CD4-positive, alpha-beta T cell (primary cell): ENCODE measurements at regions not wholly inside any gene's neighbourhood (a gene's known extent, or its start where the extent isn't known, plus 50 kb on each side); places are given as distances from the start of the nearest gene placed in this dataset.
A peak's percentile ranks its signal among the peaks of the same experiment; 100 is the strongest.

Source experiments
- ATAC-seq: fragments of 200-7000 bp; cut with Tn5 transposase; one replicate; pipeline ENCODE4 v1.10.0; 2022; ENCODE audit warnings: mild to moderate bottlenecking; ENCODE audit not compliant: poor library complexity
- CTCF ChIA-PET: fragments of 350-600 bp; sonication (Branson Sonifier 250); formaldehyde crosslinking; loops from one replicate; lab custom pipeline; 2021; ENCODE audit warnings: antibody characterized with exemption, inconsistent platforms; lab: Charles Lee
- POLR2A ChIA-PET: fragments of 350-600 bp; sonication (Branson Sonifier 250); formaldehyde crosslinking; loops from one replicate; lab custom pipeline; 2021; ENCODE audit warnings: antibody characterized with exemption, inconsistent platforms; lab: Charles Lee
- DNase-seq, 14 experiments: peaks; one replicate each; pipeline ENCODE4 v3.0.0-alpha.2; 2013 to 2020; ENCODE audit warnings: mixed read lengths in 2 of 14
- H3K27ac ChIP-seq, 2 donors: one replicate each; pipeline versions ENCODE4 v1.5.1 to v1.7.0; 2013; ENCODE audit warnings: low read length in 2 of 2, low read depth in 1 of 2, mild to moderate bottlenecking in 1 of 2
- H3K27me3 ChIP-seq, 2 experiments: 1 replicate in 1 of 2; 2 replicates in 1 of 2; pipeline versions ENCODE4 v1.6.1 to v1.7.0; 2013; ENCODE audit warnings: low read length in 2 of 2, control low read depth in 1 of 2, mild to moderate bottlenecking in 1 of 2, moderate library complexity in 1 of 2; ENCODE audit not compliant: insufficient read depth in 2 of 2, control insufficient read depth in 1 of 2
- H3K36me3 ChIP-seq: one replicate; pipeline ENCODE4 v1.6.1; 2013; ENCODE audit warnings: low read length, control low read depth; ENCODE audit not compliant: insufficient read depth
- H3K4me1 ChIP-seq: one replicate; pipeline ENCODE4 v1.6.1; 2013; ENCODE audit warnings: low read length, control low read depth; ENCODE audit not compliant: insufficient read depth
- H3K4me3 ChIP-seq: one replicate; pipeline ENCODE4 v1.5.1; 2013; ENCODE audit warnings: mild to moderate bottlenecking, low read length, moderate library complexity
- H3K9me3 ChIP-seq, 2 experiments: 1 replicate in 1 of 2; 2 replicates in 1 of 2; pipeline versions ENCODE4 v1.6.1 to v1.7.0; 2013; ENCODE audit warnings: low read length in 2 of 2, mild to moderate bottlenecking in 2 of 2, control low read depth in 1 of 2, moderate library complexity in 1 of 2; ENCODE audit not compliant: control insufficient read depth in 1 of 2, insufficient read depth in 1 of 2
- H3K27ac Mint-ChIP-seq: one replicate; pipeline ENCODE4 v1.8.0; 2020; ENCODE audit warnings: mixed read lengths
- H3K27me3 Mint-ChIP-seq: one replicate; pipeline ENCODE4 v1.8.0; 2021; ENCODE audit warnings: mixed read lengths
- H3K36me3 Mint-ChIP-seq: one replicate; pipeline ENCODE4 v1.8.0; 2021; ENCODE audit warnings: low read depth, mixed read lengths
- H3K4me1 Mint-ChIP-seq: one replicate; pipeline ENCODE4 v1.8.0; 2021; ENCODE audit warnings: low read depth, mixed read lengths
- H3K4me3 Mint-ChIP-seq: one replicate; pipeline ENCODE4 v1.8.0; 2020; ENCODE audit warnings: mild to moderate bottlenecking, mixed read lengths
- H3K9me3 Mint-ChIP-seq: one replicate; pipeline ENCODE4 v1.8.0; 2020; ENCODE audit warnings: mixed read lengths
- CTCF ChIP-seq: fragments of 200-600 bp; IDR thresholded peaks from one replicate; pipeline ENCODE4 v1.8.0; 2022; ENCODE audit warnings: antibody characterized with exemption, mild to moderate bottlenecking
- intact Hi-C, 2 experiments: fragments of 100-400 bp; cut with DNase I in 1 of 2; cut with micrococcal nuclease in 1 of 2; formaldehyde crosslinking; loops; one replicate each; pipeline versions ENCODE4 v1.15.1 to v1.9.0; 2023 to 2025; cut with DNase I, micrococcal nuclease

GRCh38 chr4:66095065-66095464, 424.8 kb upstream of the EPHA5 start:
- Mint-ChIP-seq H3K4me3 (no peak overlapping the region), H3K27ac (no peak overlapping the region)

GRCh38 chr4:66094070-66094469, 423.8 kb upstream of the EPHA5 start:
- intact Hi-C loops = no loop called here
- ATAC-seq = no peak
- Mint-ChIP-seq H3K4me3 (no peak overlapping the region), H3K36me3 (no peaks in the 10 kb centered on the region), H3K4me1 (no peaks in the 10 kb centered on the region), H3K9me3 (peaks cover 7% of the 10 kb centered on the region), H3K27me3 (no peaks in the 10 kb centered on the region), H3K27ac (no peak overlapping the region)
- Histone ChIP-seq H3K27ac (no peak overlapping the region), H3K9me3 (peaks cover 0 to 5% of the 10 kb centered on the region in 2 experiments), H3K36me3 (no peaks in the 10 kb centered on the region), H3K4me3 (no peak overlapping the region), H3K4me1 (no peaks in the 10 kb centered on the region), H3K27me3 (no peaks in the 10 kb centered on the region)
- CTCF ChIA-PET = no interaction called here
- no peak for TF ChIP-seq CTCF
- POLR2A ChIA-PET = no interaction called here
- DNase-seq = peak in 1 of 14 experiments; percentile 5

More at GRCh38 chr4:66095065-66095464, 424.8 kb upstream of the EPHA5 start:
- no peak overlapping the region for H3K4me3 ChIP-seq
- H3K36me3 Mint-ChIP-seq = no peaks in the 10 kb centered on the region
- H3K4me1 Mint-ChIP-seq = no peaks in the 10 kb centered on the region
- H3K27ac ChIP-seq = no peak overlapping the region
- H3K27me3 Mint-ChIP-seq = no peaks in the 10 kb centered on the region
- H3K36me3 ChIP-seq = no peaks in the 10 kb centered on the region
- no peak for TF ChIP-seq CTCF
- DNase-seq = no peak
- no peaks in the 10 kb centered on the region for H3K4me1 ChIP-seq
- peaks cover 7% of the 10 kb centered on the region for H3K9me3 Mint-ChIP-seq
- ATAC-seq = no peak
- POLR2A ChIA-PET = no interaction called here
- CTCF ChIA-PET = no interaction called here
- H3K27me3 ChIP-seq = no peaks in the 10 kb centered on the region
- H3K9me3 ChIP-seq = peaks cover 0 to 10% of the 10 kb centered on the region in 2 experiments
- intact Hi-C loops = no loop called here

GRCh38 chr4:66091786-66092185, 421.5 kb upstream of the EPHA5 start:
- Histone ChIP-seq H3K4me3 (no peak overlapping the region), H3K9me3 (peaks cover 0 to 5% of the 10 kb centered on the region in 2 experiments), H3K27ac (no peak overlapping the region), H3K36me3 (no peaks in the 10 kb centered on the region), H3K27me3 (no peaks in the 10 kb centered on the region), H3K4me1 (no peaks in the 10 kb centered on the region)
- H3K4me3 Mint-ChIP-seq = no peak overlapping the region
- H3K36me3 Mint-ChIP-seq = no peaks in the 10 kb centered on the region
- CTCF ChIA-PET = no interaction called here
- H3K27me3 Mint-ChIP-seq = no peaks in the 10 kb centered on the region
- TF ChIP-seq CTCF = no peak
- H3K27ac Mint-ChIP-seq = no peak overlapping the region
- H3K9me3 Mint-ChIP-seq = peaks cover 7% of the 10 kb centered on the region
- H3K4me1 Mint-ChIP-seq = no peaks in the 10 kb centered on the region
- DNase-seq = no peak
- POLR2A ChIA-PET = no interaction called here
- no peak for ATAC-seq
- intact Hi-C loops = no loop called here
